Ovary (tissue), 7 donors: ENCODE measurements at regions not wholly inside any gene's neighbourhood (a gene's known extent, or its start where the extent isn't known, plus 50 kb on each side); places are given as distances from the start of the nearest gene placed in this dataset.

Experiments
- DNase-seq, 5 donors: peaks; one replicate each; pipeline ENCODE4 v3.0.0-alpha.2; 2019 to 2020
- H3K27ac ChIP-seq, 2 donors: fragments of 200-600 bp; one replicate each; pipeline versions ENCODE4 v1.5.1 to v1.8.0; 2019 to 2022
- H3K27me3 ChIP-seq: fragments of 200-600 bp; one replicate; pipeline ENCODE4 v1.8.0; 2022
- H3K36me3 ChIP-seq: fragments of 200-600 bp; sonication (generic); one replicate; pipeline ENCODE4 v1.5.1; 2019
- H3K4me1 ChIP-seq: one replicate; pipeline ENCODE4 v1.8.1; 2013; ENCODE audit warnings: mild to moderate bottlenecking, moderate library complexity; ENCODE audit not compliant: insufficient read depth
- H3K4me3 ChIP-seq: fragments of 200-600 bp; sonication (generic); one replicate; pipeline ENCODE4 v1.5.1; 2017
- H3K9me3 ChIP-seq, 2 donors: fragments of 200-600 bp in 1 of 2; sonication (generic) in 1 of 2; one replicate each; pipeline versions ENCODE4 v1.5.1 to v1.8.1; 2013 to 2019; ENCODE audit warnings: mild to moderate bottlenecking in 1 of 2, moderate library complexity in 1 of 2
- EP300 ChIP-seq: sonication (generic); formaldehyde crosslinking; IDR thresholded peaks from one replicate; pipeline ENCODE4 v1.6.1; 2017; ENCODE audit warnings: antibody characterized with exemption
- POLR2A ChIP-seq: fragments of 450-650 bp; IDR thresholded peaks from one replicate; pipeline ENCODE4 v1.6.1; 2017; ENCODE audit warnings: antibody characterized with exemption, mild to moderate bottlenecking, moderate library complexity
- WGBS, 3 donors: extraction: QIAGEN DNeasy Blood & Tissue Kit in 1 of 3; methylation state at CpG; one replicate each; pipeline versions ENCODE4 v1.1.5 to v1.1.7; 2013 to 2017; 5-methylcytosine and 5-hydroxymethylcytosine counted together
- intact Hi-C, 4 donors: fragments of 100-400 bp; cut with DNase I; formaldehyde crosslinking; loops; one replicate each; pipeline versions ENCODE4 v1.11.0 to v1.15.1; 2022 to 2023
- TF ChIP-seq, protein P1 (sequence below), 3 donors: fragments of 450-650 bp in 2 of 3; fragments of 200-600 bp in 1 of 3; IDR thresholded peaks; one replicate each; pipeline versions ENCODE4 v1.5.1 to v1.8.0; 2016 to 2022; ENCODE audit warnings: antibody characterized with exemption in 3 of 3, mild to moderate bottlenecking in 1 of 3
- donor health status: DM: no; HTN: no; CAD: no; lungs with moderate emphysema.
- donor health status: DM: no; HTN: no; CAD: no.
- donor health status: Bipolar disorder and iron deficiency.
- donor health status: DM: no; HTN: no; CAD: no.
- donor health status: DM: yes; HTN: yes; CAD: no.

- H3K36me3 ChIP-seq: no peaks in the 10 kb centered on the region
- TF ChIP-seq, protein P1, sequence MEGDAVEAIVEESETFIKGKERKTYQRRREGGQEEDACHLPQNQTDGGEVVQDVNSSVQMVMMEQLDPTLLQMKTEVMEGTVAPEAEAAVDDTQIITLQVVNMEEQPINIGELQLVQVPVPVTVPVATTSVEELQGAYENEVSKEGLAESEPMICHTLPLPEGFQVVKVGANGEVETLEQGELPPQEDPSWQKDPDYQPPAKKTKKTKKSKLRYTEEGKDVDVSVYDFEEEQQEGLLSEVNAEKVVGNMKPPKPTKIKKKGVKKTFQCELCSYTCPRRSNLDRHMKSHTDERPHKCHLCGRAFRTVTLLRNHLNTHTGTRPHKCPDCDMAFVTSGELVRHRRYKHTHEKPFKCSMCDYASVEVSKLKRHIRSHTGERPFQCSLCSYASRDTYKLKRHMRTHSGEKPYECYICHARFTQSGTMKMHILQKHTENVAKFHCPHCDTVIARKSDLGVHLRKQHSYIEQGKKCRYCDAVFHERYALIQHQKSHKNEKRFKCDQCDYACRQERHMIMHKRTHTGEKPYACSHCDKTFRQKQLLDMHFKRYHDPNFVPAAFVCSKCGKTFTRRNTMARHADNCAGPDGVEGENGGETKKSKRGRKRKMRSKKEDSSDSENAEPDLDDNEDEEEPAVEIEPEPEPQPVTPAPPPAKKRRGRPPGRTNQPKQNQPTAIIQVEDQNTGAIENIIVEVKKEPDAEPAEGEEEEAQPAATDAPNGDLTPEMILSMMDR (IDR thresholded peaks at IDR 0.05): no peak
- no peak for TF ChIP-seq POLR2A
- no peak for TF ChIP-seq EP300
- H3K27me3 ChIP-seq: no peaks in the 10 kb centered on the region
- DNase-seq: no peak
- H3K9me3 ChIP-seq: no peaks in the 10 kb centered on the region
- H3K4me3 ChIP-seq: no peak overlapping the region
- no peaks in the 10 kb centered on the region for H3K4me1 ChIP-seq
- no peak overlapping the region for H3K27ac ChIP-seq
- intact Hi-C loops: no loop called here
- 83 to 90% (median 86%) methylated on average over 6 of the region's 6 CpGs for WGBS, 3 donors
Measured at GRCh38 chr14:95397325-95397724, 77.6 kb upstream of the CLMN start.

GRCh38 chr14:95396221-95396620 lies 76.5 kb upstream of the CLMN start:
- DNase-seq: no peak
- intact Hi-C loops: no loop called here
- Histone ChIP-seq H3K27ac (no peak overlapping the region), H3K4me3 (no peak overlapping the region), H3K27me3 (no peaks in the 10 kb centered on the region), H3K36me3 (no peaks in the 10 kb centered on the region), H3K9me3 (no peaks in the 10 kb centered on the region), H3K4me1 (no peaks in the 10 kb centered on the region)
- 71 to 82% (median 78%) methylated on average over 4 of the region's 4 CpGs for WGBS, 3 donors
- TF ChIP-seq EP300 (no peak), POLR2A (no peak)
- TF ChIP-seq, protein P1 (IDR thresholded peaks at IDR 0.05): no peak

DNA sequence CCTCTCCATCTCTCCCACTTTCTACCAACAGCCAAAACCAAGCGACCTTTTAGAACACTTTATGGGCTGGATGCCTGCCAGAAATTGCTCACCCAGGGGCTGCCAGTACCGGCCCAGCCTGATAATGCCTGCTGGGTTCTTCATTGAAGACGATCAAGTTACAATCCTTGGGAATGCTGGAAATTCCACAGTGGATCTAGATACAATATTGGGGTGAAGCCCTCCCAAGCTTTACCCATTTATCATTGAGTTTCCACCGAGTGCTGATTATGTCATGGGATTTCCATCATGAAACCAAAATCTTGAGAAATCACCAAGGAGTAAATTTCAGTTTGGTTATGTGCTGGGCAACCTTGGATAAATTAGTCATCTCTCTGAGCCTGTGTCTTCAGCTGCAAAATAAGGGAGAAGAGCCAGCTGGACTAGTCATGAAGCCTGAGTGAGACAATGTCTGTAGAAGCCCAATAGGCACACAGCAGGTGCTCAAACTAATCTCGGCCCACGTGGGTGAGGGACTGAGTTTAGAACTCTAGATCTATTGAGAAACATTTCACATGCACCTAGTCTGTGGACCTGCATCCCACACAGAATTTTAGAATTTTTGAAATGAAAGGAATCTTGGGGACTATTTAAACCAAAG lies 75.5 kb upstream of the CLMN start:
- Histone ChIP-seq H3K36me3 (no peaks in the 10 kb centered on the region), H3K4me3 (no peak overlapping the region), H3K4me1 (no peaks in the 10 kb centered on the region), H3K27ac (no peak overlapping the region), H3K27me3 (no peaks in the 10 kb centered on the region), H3K9me3 (no peaks in the 10 kb centered on the region)
- intact Hi-C loops: no loop called here
- 50 to 58% (median 57%) methylated on average over 6 of the region's 6 CpGs for WGBS, 3 donors
- TF ChIP-seq, protein P1 (IDR thresholded peaks at IDR 0.05): no peak
- TF ChIP-seq POLR2A: no peak
- no peak for TF ChIP-seq EP300
- DNase-seq: no peak

GRCh38 chr14:95394297-95395097 lies 74.8 kb upstream of the CLMN start:
- Histone ChIP-seq H3K36me3 (no peaks in the 10 kb centered on the region), H3K4me3 (no peak overlapping the region), H3K9me3 (no peaks in the 10 kb centered on the region), H3K27ac (no peak overlapping the region), H3K27me3 (no peaks in the 10 kb centered on the region), H3K4me1 (no peaks in the 10 kb centered on the region)
- intact Hi-C loops: no loop called here
- DNase-seq: no peak
- WGBS, 3 donors: 65 to 72% (median 67%) methylated on average over 3 of the region's 3 CpGs
- TF ChIP-seq, protein P1 (IDR thresholded peaks at IDR 0.05): no peak
- TF ChIP-seq POLR2A: no peak
- no peak for TF ChIP-seq EP300
